ENCODE measurements at regions not wholly inside any gene's neighbourhood (a gene's known extent, or its start where the extent isn't known, plus 50 kb on each side); places are given as distances from the start of the nearest gene placed in this dataset.

GRCh38 chr3:159761848-159762635, 226.6 kb upstream of the IL12A start:
- Histone ChIP-seq H2AFZ (ENCODE audit: low read length) (no peak overlapping the region), H3K27ac (ENCODE audit: insufficient read depth, low read length) (peak overlapping the region; percentile 90), H3K27me3 (ENCODE audit: control insufficient read depth, insufficient read depth, low read length) (no peaks in the 10 kb centered on the region), H3K4me1 (ENCODE audit: control insufficient read depth, extremely low read depth, insufficient read depth, low read length) (peaks cover 15% of the 10 kb centered on the region), H3K4me2 (ENCODE audit: extremely low read depth, insufficient read depth, low read length) (peak overlapping the region; percentile 6), H3K36me3 (ENCODE audit: control insufficient read depth, insufficient read depth, low read length) (no peaks in the 10 kb centered on the region), H3K9me3 (ENCODE audit: control insufficient read depth, insufficient read depth, low read depth, low read length) (no peaks in the 10 kb centered on the region), H3K4me3 (replicated peaks in 1 of 4; ENCODE audit: control extremely low read depth in 1 of 4, insufficient read depth in 1 of 4, low read depth in 3 of 4, low read length in 4 of 4) (peak overlapping the region in 1 of 4 experiments; percentile 72), H4K20me1 (ENCODE audit: control insufficient read depth, extremely low read depth, insufficient read depth, low read length) (no peaks in the 10 kb centered on the region), H3K79me2 (ENCODE audit: control insufficient read depth, insufficient read depth, low read length) (peaks cover 13% of the 10 kb centered on the region), H3K9ac (ENCODE audit: insufficient read depth, low read length) (no peak overlapping the region)
- peak in 1 of 2 donors; percentile 63 for DNase-seq (ENCODE audit: low read depth in 2 of 2)
- no peak for TF ChIP-seq CTCF (conservative IDR thresholded peaks at IDR 0.05 in 1 of 2, IDR thresholded peaks at IDR 0.05 in 1 of 2; ENCODE audit: low read depth in 1 of 2, low read length in 2 of 2)
- no peak for TF ChIP-seq EZH2 (IDR thresholded peaks at IDR 0.05; ENCODE audit: low read length, missing control alignments)

DNA sequence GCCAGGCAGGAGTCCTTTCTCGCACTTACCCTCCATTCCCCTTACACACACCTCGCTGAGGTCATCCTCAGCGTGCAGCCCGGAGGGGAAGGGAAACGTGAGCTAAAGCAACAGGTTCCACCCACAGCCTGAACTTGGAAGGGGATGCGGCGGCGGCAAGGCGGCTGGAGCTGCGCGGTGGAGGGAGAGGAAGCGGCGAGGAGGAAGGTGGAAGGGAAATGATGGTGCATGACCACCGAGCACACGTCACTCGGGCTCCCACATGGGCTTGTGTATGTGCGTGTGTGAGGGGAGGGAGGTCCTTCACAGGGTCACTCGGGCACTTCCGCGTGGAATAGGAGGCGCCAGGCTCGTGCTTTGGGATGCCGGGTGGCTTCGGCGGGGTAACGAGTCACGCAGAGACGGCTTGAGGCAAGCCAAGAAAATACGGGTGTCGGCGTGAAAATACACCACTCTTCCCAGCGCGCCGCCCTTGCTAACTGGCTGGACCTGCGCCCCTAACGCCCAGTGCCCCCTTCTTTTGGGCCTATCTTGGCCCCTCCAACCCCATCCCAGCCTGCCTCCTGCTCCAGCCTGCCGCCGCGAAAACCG, 225.5 kb upstream of the IL12A start:
- Histone ChIP-seq H3K4me3 (replicated peaks in 1 of 4; ENCODE audit: control extremely low read depth in 1 of 4, insufficient read depth in 1 of 4, low read depth in 3 of 4, low read length in 4 of 4) (peak overlapping the region; percentile 51 to 72 (median 63)), H3K9ac (ENCODE audit: insufficient read depth, low read length) (peak overlapping the region; percentile 90), H3K27me3 (ENCODE audit: control insufficient read depth, insufficient read depth, low read length) (no peaks in the 10 kb centered on the region), H3K27ac (ENCODE audit: insufficient read depth, low read length) (peak overlapping the region; percentile 90), H4K20me1 (ENCODE audit: control insufficient read depth, extremely low read depth, insufficient read depth, low read length) (no peaks in the 10 kb centered on the region), H3K36me3 (ENCODE audit: control insufficient read depth, insufficient read depth, low read length) (no peaks in the 10 kb centered on the region), H3K4me1 (ENCODE audit: control insufficient read depth, extremely low read depth, insufficient read depth, low read length) (peaks cover 15% of the 10 kb centered on the region), H3K9me3 (ENCODE audit: control insufficient read depth, insufficient read depth, low read depth, low read length) (no peaks in the 10 kb centered on the region), H2AFZ (ENCODE audit: low read length) (peak overlapping the region; percentile 15), H3K4me2 (ENCODE audit: extremely low read depth, insufficient read depth, low read length) (peak overlapping the region; percentile 87), H3K79me2 (ENCODE audit: control insufficient read depth, insufficient read depth, low read length) (peaks cover 24% of the 10 kb centered on the region)
- DNase-seq (ENCODE audit: low read depth in 2 of 2) = peak; percentile 77 to 95
- TF ChIP-seq EZH2 (IDR thresholded peaks at IDR 0.05; ENCODE audit: low read length, missing control alignments) = no peak
- no peak for TF ChIP-seq CTCF (conservative IDR thresholded peaks at IDR 0.05 in 1 of 2, IDR thresholded peaks at IDR 0.05 in 1 of 2; ENCODE audit: low read depth in 1 of 2, low read length in 2 of 2)

- H3K27me3 ChIP-seq (ENCODE audit: control insufficient read depth, insufficient read depth, low read length) = no peaks in the 10 kb centered on the region
- H2AFZ ChIP-seq (ENCODE audit: low read length) = peak overlapping the region; percentile 15
- peak overlapping the region; percentile 95 for H3K9ac ChIP-seq (ENCODE audit: insufficient read depth, low read length)
- H3K79me2 ChIP-seq (ENCODE audit: control insufficient read depth, insufficient read depth, low read length) = peaks cover 31% of the 10 kb centered on the region
- peak; percentile 79 to 89 for DNase-seq (ENCODE audit: low read depth in 2 of 2)
- no peaks in the 10 kb centered on the region for H4K20me1 ChIP-seq (ENCODE audit: control insufficient read depth, extremely low read depth, insufficient read depth, low read length)
- peaks cover 2% of the 10 kb centered on the region for H3K36me3 ChIP-seq (ENCODE audit: control insufficient read depth, insufficient read depth, low read length)
- no peaks in the 10 kb centered on the region for H3K9me3 ChIP-seq (ENCODE audit: control insufficient read depth, insufficient read depth, low read depth, low read length)
- peak; percentile 9 to 16 for TF ChIP-seq CTCF (conservative IDR thresholded peaks at IDR 0.05 in 1 of 2, IDR thresholded peaks at IDR 0.05 in 1 of 2; ENCODE audit: low read depth in 1 of 2, low read length in 2 of 2)
- TF ChIP-seq EZH2 (IDR thresholded peaks at IDR 0.05; ENCODE audit: low read length, missing control alignments) = no peak
- H3K27ac ChIP-seq (ENCODE audit: insufficient read depth, low read length) = peak overlapping the region; percentile 98
- peak overlapping the region; percentile 69 to 82 (median 74) for H3K4me3 ChIP-seq (replicated peaks in 1 of 4; ENCODE audit: control extremely low read depth in 1 of 4, insufficient read depth in 1 of 4, low read depth in 3 of 4, low read length in 4 of 4)
- H3K4me1 ChIP-seq (ENCODE audit: control insufficient read depth, extremely low read depth, insufficient read depth, low read length) = peaks cover 15% of the 10 kb centered on the region
- H3K4me2 ChIP-seq (ENCODE audit: extremely low read depth, insufficient read depth, low read length) = peak overlapping the region; percentile 70
Measured at GRCh38 chr3:159763602-159764489, 224.8 kb upstream of the IL12A start.
